ENCODE measurements at regions not wholly inside any gene's neighbourhood (a gene's known extent, or its start where the extent isn't known, plus 50 kb on each side); places are given as distances from the start of the nearest gene placed in this dataset.

DNA sequence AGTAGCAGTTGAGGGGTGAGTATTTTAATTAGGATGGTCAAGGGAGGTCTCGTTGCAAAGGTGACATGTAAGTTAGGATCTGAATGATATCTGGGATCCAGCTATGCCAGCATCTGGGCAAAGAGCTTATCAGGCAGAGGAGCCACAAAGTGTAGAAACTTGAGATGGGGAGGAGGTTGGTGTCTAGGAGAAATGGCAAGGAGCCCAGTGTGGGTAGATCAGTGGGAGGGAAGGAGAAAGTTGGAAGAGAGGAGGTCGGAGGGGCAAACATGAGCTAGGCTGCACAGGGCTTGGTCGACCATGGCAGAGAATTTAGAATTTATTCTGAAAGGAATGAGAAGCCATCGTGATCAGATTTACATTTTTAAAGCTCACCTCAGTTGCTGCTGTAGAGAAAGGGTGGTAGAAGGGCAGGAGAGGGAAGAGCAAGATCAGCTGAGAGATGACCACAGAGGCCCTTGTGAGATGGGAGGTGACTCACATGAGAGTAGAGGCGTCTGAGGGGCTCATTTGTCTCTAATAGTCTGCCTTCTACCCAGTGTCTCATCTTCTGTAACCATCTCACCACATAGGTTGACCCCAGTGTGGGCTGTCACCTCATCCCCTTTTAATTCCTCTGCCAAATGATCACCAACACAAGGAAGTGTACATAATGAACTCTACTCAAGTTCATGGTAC lies 170.0 kb downstream of the ETAA1 start:
- DNase-seq (ENCODE audit: low read depth), result no peak
- no peak overlapping the region for H3K4me3 ChIP-seq (ENCODE audit: low read depth, low read length)
- TF ChIP-seq, protein P1, sequence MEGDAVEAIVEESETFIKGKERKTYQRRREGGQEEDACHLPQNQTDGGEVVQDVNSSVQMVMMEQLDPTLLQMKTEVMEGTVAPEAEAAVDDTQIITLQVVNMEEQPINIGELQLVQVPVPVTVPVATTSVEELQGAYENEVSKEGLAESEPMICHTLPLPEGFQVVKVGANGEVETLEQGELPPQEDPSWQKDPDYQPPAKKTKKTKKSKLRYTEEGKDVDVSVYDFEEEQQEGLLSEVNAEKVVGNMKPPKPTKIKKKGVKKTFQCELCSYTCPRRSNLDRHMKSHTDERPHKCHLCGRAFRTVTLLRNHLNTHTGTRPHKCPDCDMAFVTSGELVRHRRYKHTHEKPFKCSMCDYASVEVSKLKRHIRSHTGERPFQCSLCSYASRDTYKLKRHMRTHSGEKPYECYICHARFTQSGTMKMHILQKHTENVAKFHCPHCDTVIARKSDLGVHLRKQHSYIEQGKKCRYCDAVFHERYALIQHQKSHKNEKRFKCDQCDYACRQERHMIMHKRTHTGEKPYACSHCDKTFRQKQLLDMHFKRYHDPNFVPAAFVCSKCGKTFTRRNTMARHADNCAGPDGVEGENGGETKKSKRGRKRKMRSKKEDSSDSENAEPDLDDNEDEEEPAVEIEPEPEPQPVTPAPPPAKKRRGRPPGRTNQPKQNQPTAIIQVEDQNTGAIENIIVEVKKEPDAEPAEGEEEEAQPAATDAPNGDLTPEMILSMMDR (IDR thresholded peaks at IDR 0.05; ENCODE audit: insufficient read depth, low read depth, low read length, missing control alignments), result no peak

DNA sequence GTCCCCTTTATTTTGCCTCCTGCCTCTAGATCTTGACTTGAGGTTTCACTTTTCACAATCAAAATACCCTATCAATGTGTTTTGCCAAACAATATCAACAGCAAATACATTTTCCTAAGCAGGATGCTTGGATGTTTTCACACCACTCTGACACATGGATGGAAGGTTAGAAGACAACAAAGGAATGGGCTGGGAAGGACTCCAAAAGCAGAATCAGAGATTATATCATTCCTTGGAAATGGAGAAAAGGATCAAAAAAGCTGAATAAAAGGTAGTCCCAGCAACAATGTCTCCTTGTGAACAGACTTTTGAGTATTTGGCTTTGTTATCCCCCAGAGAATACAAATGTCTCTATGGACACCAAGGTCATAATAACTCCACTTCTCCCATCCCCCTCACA lies 170.8 kb downstream of the ETAA1 start:
- no peak overlapping the region for H3K4me3 ChIP-seq (ENCODE audit: low read depth, low read length)
- no peak for DNase-seq (ENCODE audit: low read depth)
- TF ChIP-seq, protein P1 (IDR thresholded peaks at IDR 0.05; ENCODE audit: insufficient read depth, low read depth, low read length, missing control alignments), result no peak

DNA sequence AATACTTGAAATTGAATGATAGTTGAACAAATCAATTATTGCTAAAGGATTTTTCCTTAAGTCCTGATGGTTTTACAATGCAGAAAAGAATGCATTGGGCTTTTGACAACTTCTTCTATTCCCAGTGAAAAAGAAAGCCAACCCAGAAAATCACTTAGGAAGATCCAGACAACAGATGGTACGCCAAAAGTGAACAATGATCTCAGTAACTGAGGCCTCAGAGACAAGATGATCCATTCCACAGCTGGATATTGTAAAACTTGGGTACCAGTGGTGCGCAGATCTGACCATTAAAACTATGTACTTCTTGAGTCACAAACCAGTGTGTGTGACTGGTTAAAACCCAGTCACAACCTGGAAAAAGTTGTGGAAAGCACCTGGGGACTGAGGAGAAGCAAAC lies 173.5 kb downstream of the ETAA1 start:
- no peak overlapping the region for H3K4me3 ChIP-seq (ENCODE audit: low read depth, low read length)
- TF ChIP-seq, protein P1 (IDR thresholded peaks at IDR 0.05; ENCODE audit: insufficient read depth, low read depth, low read length, missing control alignments), result no peak
- DNase-seq (ENCODE audit: low read depth), result no peak

DNA sequence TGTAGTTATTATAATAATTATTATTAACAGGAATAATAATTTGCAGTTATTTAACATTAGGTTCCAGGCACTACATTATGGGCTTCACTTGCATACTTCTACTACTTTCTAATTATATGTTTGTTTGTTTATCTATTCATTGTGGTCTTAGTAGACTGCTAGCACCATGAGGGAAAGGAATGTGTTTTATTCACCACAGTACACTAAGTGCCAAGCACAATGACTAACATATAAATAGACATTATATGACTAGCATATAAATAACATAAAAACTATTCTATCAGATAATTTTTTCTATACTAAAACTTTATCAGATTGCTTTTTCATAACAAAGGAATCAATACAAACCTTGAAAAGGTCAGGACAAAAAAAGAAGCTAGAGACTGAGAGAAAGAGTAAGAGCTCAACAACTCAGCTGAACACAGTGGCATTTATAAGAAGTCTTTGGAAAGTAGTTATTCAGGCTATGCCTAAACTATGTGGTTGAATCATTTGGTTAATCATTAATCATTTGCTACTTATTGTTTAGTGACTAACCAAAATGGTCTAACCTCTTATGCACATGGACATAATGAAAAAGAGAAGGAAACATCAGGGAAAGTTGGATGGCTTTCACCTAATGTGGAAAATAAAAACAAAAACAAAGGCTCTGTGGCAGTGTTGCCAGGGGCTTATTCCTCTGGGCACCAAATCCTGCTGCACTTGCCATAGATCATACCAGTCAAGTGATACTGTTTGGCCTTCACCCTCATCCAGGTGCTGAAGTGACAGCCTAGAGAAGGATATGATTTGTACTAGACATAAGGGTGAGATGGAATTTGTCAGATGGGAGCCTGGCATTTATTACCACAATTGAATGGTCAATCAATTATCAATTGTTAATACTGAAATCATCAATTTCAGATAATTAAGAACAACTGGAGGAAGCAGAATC lies 174.9 kb downstream of the ETAA1 start:
- DNase-seq (ENCODE audit: low read depth), result no peak
- no peak overlapping the region for H3K4me3 ChIP-seq (ENCODE audit: low read depth, low read length)
- TF ChIP-seq, protein P1 (IDR thresholded peaks at IDR 0.05; ENCODE audit: insufficient read depth, low read depth, low read length, missing control alignments), result no peak

DNA sequence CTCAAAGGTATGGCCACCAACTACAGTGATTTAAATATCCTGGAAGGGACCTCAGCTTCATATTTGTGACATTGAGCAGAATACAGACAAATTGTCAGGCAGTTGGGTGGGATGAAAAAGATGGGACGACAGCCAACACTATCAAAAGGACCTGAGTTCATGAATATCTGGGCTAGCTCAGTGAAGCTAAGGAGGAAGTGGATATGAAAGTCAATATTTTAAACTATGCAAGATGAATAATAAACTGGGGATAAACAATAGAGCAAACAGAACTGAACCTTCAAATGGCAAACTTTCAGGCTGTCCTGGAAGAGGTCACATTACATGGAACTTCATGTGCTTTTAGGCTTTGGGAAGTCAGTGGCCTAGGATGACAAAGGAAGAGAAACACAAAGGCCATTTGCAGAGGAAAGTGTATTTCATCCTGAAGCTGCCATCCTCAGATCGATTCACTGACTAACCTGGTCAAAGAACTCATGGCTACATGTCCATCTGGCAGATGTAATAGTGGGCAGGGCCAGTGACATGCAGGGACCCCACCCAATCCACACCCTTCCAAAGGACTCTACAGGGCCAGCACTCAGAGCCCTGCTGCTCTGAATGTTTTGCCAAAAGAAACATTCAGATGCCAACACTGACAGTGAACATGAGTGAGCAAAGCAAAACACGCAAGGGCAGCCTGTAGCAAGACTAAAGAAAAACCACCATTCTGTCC lies 175.7 kb downstream of the ETAA1 start:
- H3K4me3 ChIP-seq (ENCODE audit: low read depth, low read length), result no peak overlapping the region

DNA sequence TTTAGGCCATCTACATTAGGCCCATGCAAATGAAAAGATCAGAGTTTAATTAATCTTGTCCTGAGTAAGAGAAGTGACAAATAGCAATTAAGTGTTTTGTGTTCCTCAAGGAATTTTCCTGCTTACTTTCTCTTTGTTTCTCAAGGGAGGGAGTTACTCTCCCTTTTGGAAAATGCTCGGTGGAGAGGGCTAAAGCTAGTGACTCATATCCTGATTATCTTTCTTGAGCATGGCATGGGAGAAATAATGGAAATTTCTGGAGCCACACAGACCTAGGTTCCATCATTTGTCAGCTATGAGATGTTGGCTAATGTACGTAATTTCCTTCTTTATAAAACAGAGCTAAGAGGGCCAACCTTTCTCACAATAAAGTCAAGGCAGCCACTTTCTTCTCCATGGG lies 177.1 kb downstream of the ETAA1 start:
- no peak overlapping the region for H3K4me3 ChIP-seq (ENCODE audit: low read depth, low read length)
- TF ChIP-seq, protein P1 (IDR thresholded peaks at IDR 0.05; ENCODE audit: insufficient read depth, low read depth, low read length, missing control alignments), result no peak
- DNase-seq (ENCODE audit: low read depth), result no peak

More for the DNA sequence above, 175.7 kb downstream of the ETAA1 start:
- TF ChIP-seq, protein P1 (IDR thresholded peaks at IDR 0.05; ENCODE audit: insufficient read depth, low read depth, low read length, missing control alignments), result no peak
- no peak for DNase-seq (ENCODE audit: low read depth)

All from GM12865 (cell line).